ENCODE measurements at regions not wholly inside any gene's neighbourhood (a gene's known extent, or its start where the extent isn't known, plus 50 kb on each side); places are given as distances from the start of the nearest gene placed in this dataset.

DNA sequence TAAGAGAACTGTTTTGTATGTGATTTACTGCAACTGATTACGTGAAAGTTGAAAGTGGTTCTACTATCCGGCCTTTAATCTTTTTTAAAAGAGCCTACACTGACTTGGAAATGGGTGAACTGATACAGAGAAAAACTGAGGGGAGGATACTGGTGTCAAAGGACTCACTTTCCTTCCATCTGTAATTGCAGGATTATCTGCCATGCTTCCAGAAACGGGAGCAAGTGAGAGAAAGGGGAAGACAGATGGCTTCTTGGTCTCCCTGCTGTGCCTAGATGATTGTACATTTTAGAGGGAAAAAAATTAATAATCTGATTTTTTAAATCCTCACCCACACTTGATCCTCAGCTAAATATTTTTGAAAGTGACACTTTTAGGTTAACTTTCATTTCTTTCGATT is 88.3 kb upstream of the GRID2 start:
- no peaks in the 10 kb centered on the region for H3K9me3 ChIP-seq (ENCODE audit: control insufficient read depth, low read depth, low read length)
- H3K27ac ChIP-seq (ENCODE audit: control insufficient read depth, insufficient read depth, low read length): no peak overlapping the region
- H3K36me3 ChIP-seq (ENCODE audit: control insufficient read depth in 2 of 2, extremely low read depth in 1 of 2, insufficient read depth in 2 of 2, low read length in 2 of 2): no peaks in the 10 kb centered on the region
- H3K27me3 ChIP-seq (ENCODE audit: control insufficient read depth, extremely low read depth, insufficient read depth, low read length): no peaks in the 10 kb centered on the region
- H4K20me1 ChIP-seq (ENCODE audit: control insufficient read depth, extremely low read depth, insufficient read depth, low read length): no peaks in the 10 kb centered on the region
- FAIRE-seq (no peak), DNase-seq (ENCODE audit: low read depth, low spot score) (no peak)
- no peak overlapping the region for H2AFZ ChIP-seq (ENCODE audit: control insufficient read depth, low read length)
- H3K9me1 ChIP-seq (ENCODE audit: control insufficient read depth, extremely low read depth, insufficient read depth, low read length): no peaks in the 10 kb centered on the region
- H3K4me3 ChIP-seq (ENCODE audit: control insufficient read depth in 2 of 3, extremely low read depth in 1 of 3, insufficient read depth in 2 of 3, low read depth in 1 of 3, low read length in 3 of 3): no peak overlapping the region
- H3K9ac ChIP-seq (ENCODE audit: control insufficient read depth, extremely low read depth, insufficient read depth, low read length): no peak overlapping the region
- no peaks in the 10 kb centered on the region for H3K4me1 ChIP-seq (ENCODE audit: control insufficient read depth, extremely low read depth, insufficient read depth, low read length)
- TF ChIP-seq, protein P1, sequence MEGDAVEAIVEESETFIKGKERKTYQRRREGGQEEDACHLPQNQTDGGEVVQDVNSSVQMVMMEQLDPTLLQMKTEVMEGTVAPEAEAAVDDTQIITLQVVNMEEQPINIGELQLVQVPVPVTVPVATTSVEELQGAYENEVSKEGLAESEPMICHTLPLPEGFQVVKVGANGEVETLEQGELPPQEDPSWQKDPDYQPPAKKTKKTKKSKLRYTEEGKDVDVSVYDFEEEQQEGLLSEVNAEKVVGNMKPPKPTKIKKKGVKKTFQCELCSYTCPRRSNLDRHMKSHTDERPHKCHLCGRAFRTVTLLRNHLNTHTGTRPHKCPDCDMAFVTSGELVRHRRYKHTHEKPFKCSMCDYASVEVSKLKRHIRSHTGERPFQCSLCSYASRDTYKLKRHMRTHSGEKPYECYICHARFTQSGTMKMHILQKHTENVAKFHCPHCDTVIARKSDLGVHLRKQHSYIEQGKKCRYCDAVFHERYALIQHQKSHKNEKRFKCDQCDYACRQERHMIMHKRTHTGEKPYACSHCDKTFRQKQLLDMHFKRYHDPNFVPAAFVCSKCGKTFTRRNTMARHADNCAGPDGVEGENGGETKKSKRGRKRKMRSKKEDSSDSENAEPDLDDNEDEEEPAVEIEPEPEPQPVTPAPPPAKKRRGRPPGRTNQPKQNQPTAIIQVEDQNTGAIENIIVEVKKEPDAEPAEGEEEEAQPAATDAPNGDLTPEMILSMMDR (optimal IDR thresholded peaks at IDR 0.05 in 1 of 3, IDR thresholded peaks at IDR 0.05 in 1 of 3, conservative IDR thresholded peaks at IDR 0.05 in 1 of 3; ENCODE audit: extremely low read depth in 1 of 3, insufficient read depth in 2 of 3, low read length in 3 of 3): no peak
- TF ChIP-seq EZH2 (IDR thresholded peaks at IDR 0.05; ENCODE audit: low read length): no peak
- H3K79me2 ChIP-seq (ENCODE audit: control insufficient read depth, insufficient read depth, low read length): no peaks in the 10 kb centered on the region
- H3K4me2 ChIP-seq (ENCODE audit: control insufficient read depth, extremely low read depth, insufficient read depth, low read depth, low read length): no peak overlapping the region
- dilution Hi-C loops (cut with MboI; ENCODE audit: extremely low pct_ligation_motif_present, low sequenced_read_pairs): no loop called here

DNA sequence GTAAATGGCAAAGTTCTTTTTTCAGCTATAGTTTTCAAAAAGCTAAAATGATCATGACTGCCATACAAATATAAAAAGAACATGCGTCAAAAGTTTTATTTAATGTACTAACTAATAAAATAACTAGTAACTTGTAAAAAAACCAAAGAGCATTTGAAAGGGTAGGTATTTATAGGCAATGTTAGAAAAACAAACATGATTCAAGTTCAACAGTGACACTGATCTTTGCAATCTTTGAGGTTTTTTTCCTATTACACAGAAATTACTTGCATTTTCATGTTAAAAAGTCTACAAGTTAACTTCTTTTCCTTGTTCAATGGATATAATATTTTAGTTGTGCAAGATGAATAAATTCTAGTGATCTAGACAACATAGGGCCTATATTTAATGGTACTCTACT is 72.3 kb upstream of the GRID2 start:
- Histone ChIP-seq H3K9me1 (ENCODE audit: control insufficient read depth, extremely low read depth, insufficient read depth, low read length) (no peaks in the 10 kb centered on the region), H3K27ac (ENCODE audit: control insufficient read depth, insufficient read depth, low read length) (no peak overlapping the region), H3K36me3 (ENCODE audit: control insufficient read depth in 2 of 2, extremely low read depth in 1 of 2, insufficient read depth in 2 of 2, low read length in 2 of 2) (no peaks in the 10 kb centered on the region), H3K9me3 (ENCODE audit: control insufficient read depth, low read depth, low read length) (no peaks in the 10 kb centered on the region), H3K79me2 (ENCODE audit: control insufficient read depth, insufficient read depth, low read length) (no peaks in the 10 kb centered on the region), H4K20me1 (ENCODE audit: control insufficient read depth, extremely low read depth, insufficient read depth, low read length) (no peaks in the 10 kb centered on the region), H3K4me3 (ENCODE audit: control insufficient read depth in 2 of 3, extremely low read depth in 1 of 3, insufficient read depth in 2 of 3, low read depth in 1 of 3, low read length in 3 of 3) (no peak overlapping the region), H3K4me1 (ENCODE audit: control insufficient read depth, extremely low read depth, insufficient read depth, low read length) (peaks cover 30% of the 10 kb centered on the region), H3K4me2 (ENCODE audit: control insufficient read depth, extremely low read depth, insufficient read depth, low read depth, low read length) (no peak overlapping the region), H2AFZ (ENCODE audit: control insufficient read depth, low read length) (no peak overlapping the region), H3K27me3 (ENCODE audit: control insufficient read depth, extremely low read depth, insufficient read depth, low read length) (no peaks in the 10 kb centered on the region), H3K9ac (ENCODE audit: control insufficient read depth, extremely low read depth, insufficient read depth, low read length) (no peak overlapping the region)
- FAIRE-seq (no peak), DNase-seq (ENCODE audit: low read depth, low spot score) (no peak)
- dilution Hi-C loops (cut with MboI; ENCODE audit: extremely low pct_ligation_motif_present, low sequenced_read_pairs): no loop called here
- no peak for TF ChIP-seq EZH2 (IDR thresholded peaks at IDR 0.05; ENCODE audit: low read length)
- TF ChIP-seq, protein P1 (optimal IDR thresholded peaks at IDR 0.05 in 1 of 3, IDR thresholded peaks at IDR 0.05 in 1 of 3, conservative IDR thresholded peaks at IDR 0.05 in 1 of 3; ENCODE audit: extremely low read depth in 1 of 3, insufficient read depth in 2 of 3, low read length in 3 of 3): no peak
